T47D (cell line): ENCODE measurements at regions not wholly inside any gene's neighbourhood (a gene's known extent, or its start where the extent isn't known, plus 50 kb on each side); places are given as distances from the start of the nearest gene placed in this dataset.

Source experiments
- DNase-seq, 2 experiments: peaks; one replicate each; pipeline versions ENCODE4 v3.0.0 to v3.0.0-alpha.2; 2011 to 2012; ENCODE audit warnings: low read depth in 1 of 2, low spot score in 1 of 2
- JUND ChIP-seq: IDR thresholded peaks from 2 replicates; pipeline ENCODE4 v1.6.1; 2012; ENCODE audit warnings: low read depth
- in situ Hi-C: cut with HindIII; loops from 2 replicates; pipeline ENCODE4 v1.10.0; 2016; ENCODE audit warnings: low sequenced_read_pairs, low pct_unique_long_range_greater_than_20kb

DNA sequence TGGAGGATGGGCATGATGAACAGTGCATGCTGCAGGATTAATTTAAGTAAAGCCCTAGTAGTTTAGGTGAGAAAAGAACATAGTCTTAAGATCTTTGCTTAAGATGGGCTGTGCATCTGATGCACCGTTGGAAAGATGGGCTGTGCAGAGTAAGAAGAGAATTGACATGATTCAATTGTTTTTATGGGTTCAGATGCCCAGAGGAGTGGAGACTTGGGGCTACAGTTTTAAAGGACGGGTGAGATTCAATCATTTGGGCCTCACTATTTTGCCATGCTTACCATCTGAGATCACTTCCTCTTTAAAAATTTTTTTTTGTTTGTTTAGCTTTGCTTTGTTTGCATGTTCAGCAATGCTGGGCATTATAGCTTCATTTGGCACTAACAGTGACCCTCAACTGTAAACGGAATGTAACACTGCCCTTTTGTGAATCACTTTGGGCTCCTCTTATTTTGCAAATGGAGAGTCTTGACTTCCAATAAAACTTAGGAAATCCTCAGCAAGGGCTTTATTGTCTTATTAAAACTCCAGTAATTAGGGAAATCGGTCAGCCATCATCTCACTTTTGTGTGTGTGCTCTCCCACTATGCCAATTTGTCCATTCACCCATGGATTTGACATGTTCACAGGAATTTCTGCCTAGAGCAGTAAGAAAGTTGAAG lies 216.1 kb upstream of the TLL1 start:
- TF ChIP-seq JUND: no peak
- in situ Hi-C loops: no loop called here
- DNase-seq: peak in 1 of 2 experiments; percentile 46

DNA sequence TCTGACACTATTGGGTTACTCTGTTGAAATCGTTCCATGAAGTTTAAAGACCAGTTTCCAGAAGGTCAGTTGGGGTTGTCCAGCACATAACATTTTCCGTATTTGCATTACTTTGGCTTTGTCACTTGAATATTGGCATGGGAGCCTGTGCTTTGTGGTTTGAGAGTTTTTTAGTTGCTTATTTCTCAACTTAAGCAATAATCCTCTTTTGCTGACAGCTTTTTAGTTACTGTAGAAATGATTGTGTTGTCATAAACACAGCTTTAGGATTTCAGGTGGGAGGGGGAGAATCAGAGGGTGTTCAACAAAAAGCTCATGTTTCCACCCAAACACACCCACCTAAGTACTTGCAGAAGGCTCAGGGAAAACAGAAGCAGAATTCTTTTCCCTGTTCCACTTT lies 210.7 kb upstream of the TLL1 start:
- DNase-seq: no peak

DNA sequence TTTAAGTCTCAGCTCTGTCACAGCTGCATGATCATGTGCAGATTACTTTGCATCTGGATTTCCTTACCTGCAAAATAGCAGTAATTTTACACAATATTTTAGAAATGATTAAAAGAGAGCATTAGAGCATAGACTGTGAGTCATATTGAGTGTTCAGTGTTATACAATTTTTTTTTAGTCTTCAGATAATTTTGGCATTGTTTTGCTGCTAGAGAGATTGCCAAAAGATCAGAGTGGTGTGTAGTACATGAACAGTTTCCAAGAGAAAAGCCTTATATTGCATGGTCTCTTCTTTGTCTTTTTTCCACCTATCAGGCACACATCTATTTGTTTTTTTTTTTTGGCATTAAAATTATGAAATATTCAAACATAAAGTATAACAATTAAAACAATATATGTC lies 209.6 kb upstream of the TLL1 start:
- in situ Hi-C loops: no loop called here
- no peak for DNase-seq
- no peak for TF ChIP-seq JUND

More for the DNA sequence above, 210.7 kb upstream of the TLL1 start:
- in situ Hi-C loops: no loop called here
- no peak for TF ChIP-seq JUND

DNA sequence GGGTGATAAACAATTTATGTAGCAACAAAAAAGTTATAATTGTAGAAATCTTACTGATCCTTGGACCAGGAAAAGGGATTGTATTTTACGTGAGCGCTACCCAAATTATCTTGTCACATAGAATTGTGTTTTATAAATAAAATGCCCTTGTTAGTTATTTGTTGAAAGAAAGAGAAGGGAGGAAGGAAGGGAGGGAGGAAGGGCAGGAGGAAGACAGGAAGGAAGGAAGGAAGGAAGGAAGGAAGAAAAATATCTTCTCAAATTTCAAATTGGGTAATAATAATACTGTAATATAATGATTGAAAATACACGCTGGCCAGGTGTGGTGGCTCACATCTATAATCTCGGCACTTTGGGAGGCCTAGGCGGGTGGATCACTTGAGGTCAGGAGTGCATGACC lies 206.2 kb upstream of the TLL1 start:
- TF ChIP-seq JUND: no peak
- no peak for DNase-seq
- in situ Hi-C loops: no loop called here

DNA sequence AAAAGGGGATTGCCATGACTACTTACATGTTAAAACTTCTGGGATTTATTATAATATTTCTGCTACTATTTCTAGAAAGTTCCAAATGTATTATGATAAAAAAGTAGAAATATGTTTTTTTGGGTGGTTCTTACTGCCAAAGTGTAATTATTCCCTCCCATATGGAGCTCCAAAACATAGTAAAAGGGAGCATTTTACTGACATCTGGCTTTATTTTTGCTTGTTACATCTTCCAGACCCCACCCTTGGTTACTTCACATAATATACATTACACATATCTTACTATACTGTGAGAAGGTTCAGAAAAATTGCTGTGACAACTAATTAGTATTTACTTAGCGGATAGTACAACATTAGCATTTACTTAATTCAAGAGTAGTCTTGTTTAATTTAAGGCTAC lies 205.1 kb upstream of the TLL1 start:
- TF ChIP-seq JUND: no peak
- in situ Hi-C loops: no loop called here
- DNase-seq: no peak

DNA sequence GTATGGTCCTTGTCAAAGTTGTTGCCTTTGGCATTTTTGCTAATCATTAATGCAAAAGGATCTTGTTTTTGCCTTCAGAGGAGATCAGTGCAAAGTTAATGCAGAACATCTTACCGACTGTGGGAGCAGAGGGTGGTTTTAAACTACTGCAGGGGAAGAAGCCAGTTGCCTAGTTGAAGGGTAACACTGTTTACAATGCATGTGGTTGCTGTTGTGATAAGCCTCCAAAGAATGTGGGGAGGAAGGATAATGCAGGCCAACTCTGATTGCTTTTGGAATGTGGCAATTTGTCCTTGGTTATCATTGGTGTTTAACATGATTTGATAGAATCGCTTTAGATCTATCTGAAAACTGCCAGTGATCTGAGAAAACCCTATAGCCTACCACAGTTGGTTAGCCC lies 204.3 kb upstream of the TLL1 start:
- TF ChIP-seq JUND: no peak
- in situ Hi-C loops: no loop called here
- no peak for DNase-seq

DNA sequence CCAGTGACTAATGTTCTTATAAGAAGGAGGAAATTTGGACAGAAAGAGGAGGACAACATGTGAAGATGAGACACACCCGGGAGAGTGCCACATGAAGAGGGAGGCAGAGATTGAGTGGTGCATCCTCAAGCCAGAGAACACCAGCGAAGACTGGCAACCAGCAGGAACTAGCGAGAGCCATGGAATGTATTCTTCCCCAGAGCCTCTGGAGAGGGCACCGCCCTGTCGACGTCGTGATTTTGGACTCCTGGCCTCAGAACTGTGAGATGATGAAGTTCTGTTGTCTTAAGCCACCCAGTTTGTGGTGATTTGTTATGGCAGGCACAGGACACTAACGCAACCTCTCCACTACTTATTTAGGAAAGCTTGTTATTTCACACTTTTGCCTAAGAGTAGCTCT lies 196.0 kb upstream of the TLL1 start:
- DNase-seq: no peak
- TF ChIP-seq JUND: no peak
- in situ Hi-C loops: no loop called here

DNA sequence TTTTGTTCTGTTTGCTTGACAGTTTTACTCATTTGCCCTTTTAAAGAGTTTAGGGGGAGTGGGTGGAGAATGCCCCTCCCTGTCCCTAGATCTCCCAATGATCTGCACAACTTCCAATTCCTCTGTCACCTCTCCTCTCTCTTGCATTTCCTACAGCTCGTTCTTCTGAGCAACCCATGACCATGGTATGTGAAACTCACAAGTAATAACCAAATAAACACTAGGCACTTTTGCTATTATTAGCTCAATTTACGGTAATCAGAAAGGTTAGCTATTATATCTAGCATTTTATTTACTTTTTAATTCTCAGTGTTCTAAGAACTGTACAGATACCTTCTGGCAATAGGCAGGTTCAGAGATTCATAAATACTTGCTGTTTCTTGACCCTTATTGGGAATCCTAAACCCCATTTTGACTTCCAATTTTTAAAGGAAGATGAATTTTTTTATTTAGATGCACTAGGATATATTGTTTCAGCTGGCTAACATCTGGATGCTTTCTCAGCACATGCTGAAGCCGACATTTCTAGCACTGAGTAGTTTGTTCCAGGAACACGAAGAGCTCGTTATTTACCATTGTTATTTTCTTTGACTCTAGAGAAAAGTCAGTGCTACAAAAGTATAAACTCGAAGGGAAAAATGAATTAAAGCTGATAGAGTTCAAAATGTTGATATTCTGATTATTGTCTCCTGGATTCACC lies 194.7 kb upstream of the TLL1 start:
- no peak for TF ChIP-seq JUND
- DNase-seq: no peak
- in situ Hi-C loops: no loop called here

DNA sequence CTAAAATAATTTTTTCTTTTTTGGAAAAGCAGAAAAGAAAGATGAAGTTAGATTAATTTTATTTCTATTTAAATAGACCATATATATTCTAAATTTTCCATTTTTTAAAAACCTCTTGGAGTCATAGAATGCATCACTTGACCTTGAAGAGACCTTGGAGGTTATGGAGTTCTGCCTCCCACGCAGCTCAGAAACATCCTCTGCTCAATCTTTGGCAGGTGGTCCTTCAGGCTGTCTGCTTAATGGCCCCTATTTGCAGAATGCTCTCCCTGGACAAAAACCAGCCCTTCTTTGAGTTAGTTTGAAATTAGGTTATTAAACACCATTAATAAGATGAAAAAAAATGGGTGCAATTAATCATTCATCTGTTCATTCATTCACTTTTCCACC lies 194.1 kb upstream of the TLL1 start:
- no peak for TF ChIP-seq JUND
- no peak for DNase-seq
- in situ Hi-C loops: no loop called here

DNA sequence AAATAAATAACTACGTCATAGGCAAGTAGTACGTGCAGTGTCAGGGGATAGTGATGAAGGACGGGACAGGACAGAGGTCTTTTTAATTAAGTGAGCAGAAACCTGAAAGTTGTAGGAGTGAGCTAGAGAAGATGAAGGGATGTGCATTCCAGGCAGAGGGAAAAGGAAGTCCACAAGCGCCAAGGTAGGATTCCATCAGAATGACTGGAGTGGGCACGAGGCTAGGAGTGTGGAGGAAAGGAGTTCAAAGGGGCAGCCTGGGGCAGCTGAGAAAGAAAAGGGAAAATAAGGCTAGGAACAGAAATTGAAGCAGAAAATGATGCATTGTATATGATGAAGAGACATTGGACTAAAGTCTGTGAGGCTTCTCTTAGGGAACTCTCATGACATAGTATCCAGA lies 192.2 kb upstream of the TLL1 start:
- TF ChIP-seq JUND: no peak
- DNase-seq: no peak
- in situ Hi-C loops: no loop called here

DNA sequence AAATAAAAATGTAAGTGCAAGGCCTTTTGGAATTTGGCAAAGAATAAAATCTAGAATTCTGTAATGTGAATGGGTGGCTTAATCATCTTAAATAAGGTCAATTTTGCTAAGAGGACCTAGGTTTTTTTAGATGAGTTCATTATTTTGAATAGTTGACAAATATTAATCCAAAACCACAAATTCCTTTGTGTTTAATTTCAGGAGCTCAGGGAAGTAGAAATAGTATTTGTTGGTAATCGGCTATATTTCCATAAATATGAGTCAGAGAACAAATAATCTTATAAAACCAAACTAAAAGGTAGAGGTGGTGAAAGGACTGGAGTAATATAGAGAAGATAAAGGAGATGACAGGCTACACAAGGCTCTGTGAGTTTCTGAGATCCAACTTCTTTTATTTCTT lies 190.4 kb upstream of the TLL1 start:
- in situ Hi-C loops: no loop called here
- DNase-seq: no peak
- no peak for TF ChIP-seq JUND

DNA sequence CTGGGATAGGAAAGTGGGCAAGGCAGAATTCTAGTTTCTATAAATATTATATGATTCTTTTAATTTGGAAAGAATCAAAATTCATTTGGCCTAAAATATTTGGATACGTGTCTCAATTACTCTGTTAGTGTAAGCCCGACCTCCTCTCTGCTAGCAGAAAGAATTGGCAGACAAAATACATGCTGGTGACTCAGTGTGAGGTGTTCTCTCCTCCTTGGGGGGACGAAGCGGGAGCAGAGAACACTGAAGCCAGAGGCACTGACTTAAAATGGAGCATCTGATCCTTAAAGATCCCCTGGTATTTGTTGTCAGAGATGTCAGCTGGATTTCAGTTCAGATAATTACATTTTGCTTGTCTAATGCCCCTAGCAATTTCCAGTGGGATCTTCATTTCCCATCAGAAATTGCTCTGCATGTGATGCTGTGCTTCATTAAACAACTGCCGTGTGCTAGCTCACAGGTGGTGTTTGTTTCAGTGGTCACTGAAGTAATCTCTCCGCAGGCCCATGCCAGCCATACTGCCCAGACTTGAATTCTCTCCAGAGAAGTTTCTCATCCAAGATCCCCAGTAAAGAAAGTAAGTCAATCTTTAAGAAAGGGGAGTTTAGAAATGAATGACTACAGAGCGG lies 188.7 kb upstream of the TLL1 start:
- no peak for DNase-seq
- TF ChIP-seq JUND: no peak
- in situ Hi-C loops: no loop called here

DNA sequence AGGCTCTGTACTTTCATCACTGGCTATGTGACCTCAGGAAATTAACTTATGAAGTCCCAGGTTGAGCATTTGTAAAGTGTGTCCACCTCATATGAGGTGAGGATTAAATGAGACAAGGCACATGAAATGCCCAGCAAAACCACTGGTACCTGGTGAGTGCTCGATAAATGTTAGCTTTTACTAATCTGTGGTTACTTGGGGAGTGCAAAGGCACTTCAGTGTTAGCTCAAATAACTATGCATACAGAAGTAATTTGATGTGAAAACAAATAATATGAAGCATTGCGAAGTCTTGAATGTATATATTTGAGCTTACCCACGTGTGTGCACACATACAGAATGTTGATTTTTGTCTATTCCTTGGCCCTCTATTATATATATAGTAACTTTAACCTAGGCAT lies 186.3 kb upstream of the TLL1 start:
- peak in 1 of 2 experiments; percentile 42 for DNase-seq
- in situ Hi-C loops: no loop called here
- no peak for TF ChIP-seq JUND
